ENCODE measurements at regions not wholly inside any gene's neighbourhood (a gene's known extent, or its start where the extent isn't known, plus 50 kb on each side); places are given as distances from the start of the nearest gene placed in this dataset.
"Not testable (repeated sequence)": the region's sequence is repeated elsewhere in the genome, so short reads cannot be mapped to it uniquely, and the experiment has no call there.

DNA sequence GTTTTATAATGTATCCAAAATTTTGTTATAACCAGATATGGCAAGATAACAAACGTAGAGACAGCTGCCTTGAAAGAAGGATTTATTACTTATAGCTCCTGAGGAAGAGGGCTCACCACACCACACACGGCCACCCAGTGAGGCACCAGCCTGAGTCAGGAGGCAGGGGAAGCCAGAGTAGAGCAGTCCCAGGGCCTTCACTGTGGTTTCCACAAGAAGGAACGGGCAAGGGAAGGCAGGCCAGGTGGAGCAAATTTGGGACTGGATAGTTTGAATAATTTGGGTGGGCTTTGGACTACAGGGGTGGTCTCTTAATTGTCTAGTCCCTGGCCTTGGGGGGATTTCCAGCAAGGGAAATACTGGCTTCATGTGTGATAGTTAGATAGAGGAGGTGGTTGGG, 72.5 kb downstream of the RRAGC start:
- no peak for DNase-seq

DNA sequence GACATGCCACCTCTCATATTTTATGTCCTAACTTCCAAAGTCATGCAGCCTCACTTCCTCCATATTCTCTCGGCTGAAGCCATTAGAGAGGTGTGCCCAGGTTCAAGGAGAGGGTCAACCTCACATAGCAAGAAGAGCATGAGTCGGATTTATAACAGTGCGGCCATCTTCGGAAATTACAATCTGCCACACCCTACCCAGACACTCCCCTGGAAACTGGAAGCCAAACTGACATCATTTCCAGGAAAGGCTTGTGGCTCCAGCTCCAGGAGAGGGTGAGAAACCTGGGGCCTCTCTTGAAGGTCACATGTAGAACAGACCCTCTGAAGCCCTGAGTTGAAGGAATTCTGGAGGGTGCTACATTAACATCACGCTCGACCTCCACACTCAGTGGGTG, 73.5 kb downstream of the RRAGC start:
- DNase-seq: no peak

DNA sequence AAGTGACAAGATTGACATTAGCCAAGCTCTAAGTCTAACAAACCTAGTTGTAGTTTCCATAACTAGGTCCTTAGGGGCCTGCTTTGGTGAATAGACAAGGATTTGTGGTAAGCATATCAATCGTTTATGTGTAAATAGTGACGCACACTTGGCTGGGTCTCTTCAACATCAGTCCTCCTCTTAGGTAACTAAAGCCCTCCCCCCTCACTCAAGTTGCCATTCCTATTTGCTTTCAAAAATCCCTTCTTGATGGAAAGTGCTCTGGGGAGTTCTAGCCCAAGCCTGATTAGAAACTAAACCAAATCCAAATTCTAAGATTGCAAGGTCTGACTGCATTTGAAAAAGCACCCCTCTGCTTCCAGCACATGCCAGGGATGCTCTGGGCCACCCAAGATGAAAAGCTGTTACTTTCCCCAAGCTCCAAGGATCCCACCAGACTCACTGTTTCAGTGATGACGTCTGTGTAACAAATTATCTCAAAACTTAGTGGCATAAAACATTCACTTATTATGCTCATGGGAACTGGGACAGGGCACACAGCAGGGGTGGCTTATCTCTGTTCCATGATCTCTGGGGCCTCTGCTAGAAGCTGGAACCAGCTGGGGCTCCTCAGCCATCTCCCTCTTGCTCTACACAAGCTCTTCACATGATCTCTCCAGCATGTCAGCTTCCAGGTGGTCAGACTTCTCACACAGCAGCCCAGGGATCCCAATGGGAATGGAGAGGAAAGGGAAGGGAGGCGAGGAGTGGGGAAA, 74.1 kb downstream of the RRAGC start:
- DNase-seq: no peak

DNA sequence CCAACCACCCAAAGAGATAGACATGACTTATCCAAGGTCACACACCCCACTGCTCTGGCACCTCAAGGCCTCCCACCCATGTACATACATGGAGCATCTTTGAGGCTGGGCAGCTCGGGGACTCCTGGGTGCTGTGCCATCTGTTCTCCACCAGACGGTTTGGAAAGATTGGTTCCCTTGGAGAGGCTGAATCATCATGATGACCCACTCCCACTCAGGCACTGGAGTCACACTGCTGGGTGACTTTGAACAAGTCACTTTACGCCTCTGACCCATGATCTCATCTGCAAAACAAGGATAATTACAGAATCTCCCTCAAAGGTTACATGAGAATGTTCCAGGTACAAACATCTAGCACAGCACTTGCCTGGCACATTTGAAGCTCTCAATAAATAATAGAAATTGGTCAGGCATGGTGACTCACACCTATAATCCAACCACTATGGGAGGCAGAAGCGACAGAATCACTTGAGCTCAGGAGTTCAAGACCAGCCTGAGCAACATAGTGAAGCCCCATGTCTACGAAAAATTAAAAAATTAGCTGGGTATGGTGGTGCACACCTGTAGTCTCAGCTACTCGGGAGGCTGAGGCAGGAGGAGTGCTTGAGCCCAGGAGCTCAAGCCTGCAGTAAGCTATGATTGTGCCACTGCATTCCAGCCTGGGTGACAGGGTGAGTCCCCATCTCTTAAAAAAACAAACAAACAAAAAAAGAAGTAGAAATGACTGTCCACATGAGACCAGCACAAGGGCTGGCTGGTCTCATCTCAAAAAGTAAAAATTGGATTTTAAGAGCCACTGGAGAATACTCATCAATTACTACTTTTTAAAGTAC, 74.9 kb downstream of the RRAGC start:
- no peak for DNase-seq

DNA sequence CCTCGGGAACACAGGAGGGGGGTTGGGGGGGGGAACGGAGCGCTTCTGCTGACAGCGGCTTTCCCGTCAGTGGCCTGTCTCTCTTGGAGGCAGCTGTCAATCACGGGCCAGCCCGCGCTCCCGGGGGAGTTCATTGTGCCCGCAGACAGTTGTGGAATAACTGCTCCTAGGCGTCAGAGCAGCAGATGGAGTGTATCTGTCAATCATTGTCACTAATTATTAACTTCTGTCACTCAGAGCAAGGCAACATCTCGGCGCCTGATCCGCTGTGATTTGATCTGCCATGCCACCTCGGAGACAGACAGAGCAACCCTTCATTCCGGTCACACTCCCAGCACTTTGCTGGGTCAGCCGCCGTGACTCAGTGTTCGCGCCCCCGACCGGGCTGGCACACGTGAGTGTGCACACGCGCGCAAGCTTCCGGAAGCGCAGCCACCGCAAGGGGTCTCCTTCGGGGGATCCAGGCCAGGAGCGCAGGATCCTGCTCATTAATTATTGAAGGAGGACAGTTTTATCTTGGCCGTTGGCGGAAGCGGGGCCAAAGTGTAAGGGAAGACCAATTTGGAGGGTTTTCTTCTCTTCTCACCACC, 75.8 kb downstream of the RRAGC start:
- DNase-seq: no peak

DNA sequence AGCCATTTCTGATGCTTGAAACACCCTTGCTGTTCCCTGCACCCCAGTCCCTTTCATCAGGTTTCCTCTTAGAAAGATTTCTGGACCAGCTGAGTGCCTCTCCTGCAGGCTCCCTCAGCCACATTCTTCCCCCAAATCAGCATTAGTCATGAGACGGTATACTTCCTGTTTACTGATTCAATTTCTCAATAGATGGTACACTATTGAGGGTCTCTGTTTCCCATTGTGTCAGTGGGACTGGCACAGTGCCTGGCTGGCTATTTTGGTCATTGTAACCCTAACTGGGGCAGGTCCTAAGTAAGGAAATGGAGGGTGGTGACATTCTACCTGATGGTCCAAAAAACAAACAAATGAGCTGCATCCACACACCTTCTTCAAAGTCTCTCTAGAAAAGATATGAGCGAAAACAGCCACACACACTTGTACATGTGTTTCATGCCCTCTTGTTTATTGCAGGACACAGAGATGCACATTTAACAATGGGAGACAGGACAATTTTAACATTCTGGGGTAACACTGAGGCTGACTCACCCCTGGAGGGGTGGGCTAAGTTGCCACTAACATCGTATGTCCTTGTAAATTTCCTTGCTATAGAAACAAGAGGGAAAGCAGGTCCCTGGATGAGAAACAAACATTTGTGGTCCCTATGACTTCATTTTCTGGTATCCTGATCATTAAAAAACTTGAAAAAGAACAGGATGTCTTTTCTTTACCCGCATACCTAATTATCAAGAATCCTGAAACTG, 77.5 kb downstream of the RRAGC start:
- no peak for DNase-seq

DNA sequence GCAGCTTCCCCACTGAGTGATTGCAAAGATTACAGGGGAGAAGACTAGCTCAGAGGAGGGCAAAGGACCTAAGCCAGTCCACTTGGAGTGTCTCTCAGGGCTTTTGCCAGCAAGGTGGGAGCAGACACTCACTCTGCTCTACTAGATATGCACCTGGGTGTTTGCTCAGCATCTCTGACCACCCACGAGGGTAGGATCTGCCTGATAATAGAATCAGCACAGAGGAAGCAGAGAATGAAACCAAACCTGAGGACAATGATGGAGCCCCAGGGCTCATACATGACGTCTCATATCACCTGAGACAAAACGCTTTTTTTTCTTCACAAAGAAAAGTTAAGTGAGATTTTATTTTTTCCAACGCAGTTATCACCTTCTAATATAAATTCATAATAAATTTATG, 79.4 kb downstream of the RRAGC start:
- no peak for DNase-seq

DNA sequence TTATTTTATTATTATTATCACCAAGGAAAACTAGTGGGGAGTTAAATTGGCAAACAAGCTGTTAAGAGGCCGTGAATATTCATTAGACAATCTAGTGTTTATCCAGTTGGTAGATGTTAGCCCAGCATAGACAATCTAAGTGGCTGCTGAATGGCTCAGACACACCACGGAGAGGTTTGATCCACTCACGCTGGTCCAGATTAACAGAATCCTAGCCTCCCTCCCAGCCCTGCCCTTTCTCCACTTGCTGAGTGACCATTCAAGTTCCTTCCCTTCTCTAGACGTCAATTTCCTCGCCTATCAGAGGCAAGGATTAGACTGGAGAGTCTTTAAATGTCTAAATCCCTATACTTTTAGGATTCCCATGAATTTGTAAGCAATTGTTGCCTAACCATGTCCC, 80.1 kb downstream of the RRAGC start:
- DNase-seq: no peak

DNA sequence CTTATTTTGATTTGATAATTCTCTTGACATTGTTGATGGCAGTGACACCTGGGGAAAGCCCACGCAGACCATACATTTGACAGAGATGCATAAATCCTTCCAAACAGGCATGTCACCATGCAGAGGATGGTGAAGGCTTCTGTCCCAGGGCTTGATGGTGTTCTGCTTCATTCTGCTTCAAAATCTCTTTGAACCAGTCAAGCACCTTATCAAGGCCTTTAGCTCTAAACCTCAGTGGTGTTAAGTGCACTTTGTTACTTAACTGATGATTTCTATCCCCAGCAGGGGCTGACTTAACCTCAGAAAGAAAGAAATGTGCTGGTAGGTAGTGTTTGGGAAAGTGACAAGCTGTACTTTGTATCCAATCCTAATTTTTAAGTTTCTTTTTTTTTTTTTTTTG, 81.1 kb downstream of the RRAGC start:
- DNase-seq: no peak

DNA sequence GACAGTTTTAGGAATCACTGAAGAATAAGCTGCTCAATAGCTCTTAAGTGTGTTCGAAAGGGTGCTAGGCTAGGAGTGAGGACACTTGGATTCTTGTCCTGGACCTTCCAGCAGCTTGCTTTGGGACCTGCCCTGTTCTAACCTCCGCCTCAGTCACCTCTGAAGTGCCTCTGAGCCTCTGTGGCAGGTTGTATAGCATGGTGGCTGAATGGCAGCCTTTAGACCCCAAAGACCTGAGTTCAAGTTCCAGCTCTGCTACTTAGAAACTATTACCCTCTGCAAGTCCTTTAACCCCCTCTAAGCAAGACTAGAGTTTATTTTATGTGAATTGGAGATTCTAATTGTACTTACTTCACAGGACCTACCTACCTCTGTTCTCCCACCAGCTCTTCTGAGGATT, 81.5 kb downstream of the RRAGC start:
- DNase-seq: no peak

DNA sequence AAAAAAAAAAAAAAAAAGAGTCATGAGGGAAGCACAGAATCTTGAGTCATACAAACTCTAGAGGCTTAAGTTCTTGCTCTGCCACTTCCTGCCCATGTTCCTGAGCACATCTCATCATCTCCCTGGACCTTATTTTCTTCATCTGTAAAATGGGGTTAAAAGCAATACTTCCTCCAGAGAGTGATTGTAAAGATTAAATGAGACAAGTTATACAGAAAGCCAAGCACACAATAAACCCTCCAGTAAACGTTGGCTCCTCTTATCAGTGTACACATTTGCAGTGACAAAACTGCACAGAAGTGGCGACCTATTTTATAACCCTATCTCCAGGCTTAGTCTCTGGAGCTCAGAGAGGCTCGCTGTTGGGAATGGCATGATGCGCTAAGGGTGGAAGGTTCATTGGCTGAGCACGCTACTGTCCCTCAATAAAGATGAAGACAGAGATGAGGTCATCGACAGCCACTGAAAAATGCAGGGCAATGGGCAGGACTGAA, 82.1 kb downstream of the RRAGC start:
- no peak for DNase-seq

DNA sequence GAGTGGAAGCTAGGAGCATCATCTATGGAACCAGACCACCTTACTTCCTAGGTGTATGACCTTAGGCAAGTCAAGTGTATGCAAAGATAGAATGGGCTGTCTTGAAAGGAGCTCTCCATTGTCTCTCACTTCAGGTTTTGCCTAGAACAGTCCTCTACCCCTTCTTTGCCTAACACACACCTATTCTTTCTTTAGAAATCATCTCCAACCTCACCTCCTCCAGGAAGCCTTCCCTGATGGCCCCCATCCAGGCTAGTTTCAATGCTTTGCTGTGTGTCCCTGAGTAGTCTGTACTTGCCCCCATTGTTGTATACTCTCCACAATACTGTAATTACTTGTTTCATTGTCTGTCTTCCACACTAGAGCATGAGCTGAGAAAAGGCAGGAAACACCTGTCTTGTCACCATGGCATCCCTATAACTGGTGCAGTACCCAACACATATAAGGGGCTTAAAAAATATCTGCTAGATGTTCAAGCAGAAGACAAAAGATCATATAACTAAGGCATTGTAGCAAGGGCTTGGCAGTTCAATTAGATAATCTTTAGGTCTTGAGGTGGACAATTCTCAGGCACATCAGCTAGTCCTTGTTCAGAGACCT, 83.0 kb downstream of the RRAGC start:
- no peak for DNase-seq

DNA sequence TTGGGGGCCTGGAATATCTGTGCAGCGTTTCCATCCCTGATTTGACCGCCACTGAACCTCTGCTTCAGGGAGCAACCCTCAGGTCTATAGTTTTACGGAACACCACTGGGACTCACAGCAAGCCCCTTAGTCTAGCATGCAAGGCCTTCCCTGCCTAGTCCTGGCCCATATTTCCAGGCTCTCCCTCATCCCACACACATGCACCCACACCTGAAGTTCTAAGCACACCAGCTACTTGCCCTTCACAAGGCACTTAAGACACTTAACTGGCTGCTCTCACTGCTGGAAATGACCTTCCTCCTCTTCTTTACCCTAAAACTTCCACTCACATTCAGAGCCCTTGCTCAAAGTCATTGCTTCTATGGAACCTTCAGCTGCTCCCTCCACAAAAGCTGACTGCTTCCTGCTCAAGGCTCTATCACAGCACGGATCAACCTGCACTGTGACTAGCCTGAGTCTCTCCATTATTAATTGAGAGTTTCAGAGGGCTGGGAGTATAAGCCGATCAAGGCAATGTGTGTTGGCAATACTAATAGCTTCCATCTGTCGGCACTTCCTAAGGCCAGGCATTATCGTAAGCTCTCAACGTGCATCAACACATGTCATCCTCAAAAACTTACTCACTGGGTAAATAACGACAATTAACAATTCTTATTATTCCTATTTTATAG, 84.3 kb downstream of the RRAGC start:
- no peak for DNase-seq

DNA sequence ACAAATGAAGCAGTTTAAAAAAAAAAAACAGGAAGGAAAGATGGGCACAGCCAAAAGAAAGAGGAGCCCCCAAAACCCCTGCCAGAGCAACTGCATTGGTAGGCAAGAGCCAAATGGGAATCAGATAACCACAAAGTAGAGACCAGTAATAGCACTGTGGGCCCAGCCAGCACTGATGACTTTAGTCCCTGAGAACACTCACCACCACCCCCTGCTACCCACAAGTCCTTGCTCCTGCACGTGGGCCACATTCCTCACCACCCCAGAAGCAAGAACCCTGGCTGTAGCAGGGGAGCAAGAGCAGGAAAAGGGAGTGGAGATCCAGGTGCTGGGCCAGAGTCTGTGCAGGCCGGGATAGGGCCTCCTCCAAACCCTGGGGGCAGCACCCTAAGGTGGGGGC, 86.1 kb downstream of the RRAGC start:
- DNase-seq: no peak

DNA sequence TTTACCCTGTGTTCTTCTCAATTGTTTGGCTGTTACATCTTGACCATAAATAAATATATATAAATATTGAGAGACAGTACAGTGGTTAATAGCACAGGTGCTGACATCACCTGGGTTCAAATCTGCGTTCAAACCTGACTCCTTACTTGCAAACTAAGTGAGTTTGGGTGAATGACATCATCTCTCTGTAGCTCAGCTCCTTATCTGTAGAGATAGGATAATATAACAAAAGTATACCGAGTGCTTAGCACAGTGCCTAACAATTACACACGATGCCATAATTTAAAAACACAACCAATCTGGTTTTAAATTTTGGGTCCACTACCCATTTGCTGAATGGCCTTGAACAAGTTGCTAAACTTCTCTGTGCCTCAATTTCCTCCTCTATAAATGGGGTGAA, 86.6 kb downstream of the RRAGC start:
- DNase-seq: no peak

DNA sequence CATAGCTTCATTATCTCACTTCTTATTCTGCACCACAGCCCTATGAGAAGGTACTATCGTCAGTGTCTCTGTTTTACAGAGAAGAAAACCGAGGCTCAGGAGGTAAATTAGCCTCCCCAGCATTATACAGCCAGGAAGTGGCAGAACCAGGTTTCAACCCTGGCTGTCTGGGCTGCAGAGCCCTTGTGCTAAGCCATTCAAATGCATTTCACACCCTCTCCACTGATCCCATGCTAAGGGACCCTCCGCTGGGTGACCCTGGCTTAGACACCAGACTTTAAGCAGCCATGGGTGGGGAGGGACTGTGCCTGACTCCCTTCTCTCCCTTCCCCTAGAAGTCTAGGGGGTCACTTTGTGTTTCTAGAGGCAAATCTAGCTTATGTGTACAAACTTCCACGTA, 87.5 kb downstream of the RRAGC start:
- no peak for DNase-seq

DNA sequence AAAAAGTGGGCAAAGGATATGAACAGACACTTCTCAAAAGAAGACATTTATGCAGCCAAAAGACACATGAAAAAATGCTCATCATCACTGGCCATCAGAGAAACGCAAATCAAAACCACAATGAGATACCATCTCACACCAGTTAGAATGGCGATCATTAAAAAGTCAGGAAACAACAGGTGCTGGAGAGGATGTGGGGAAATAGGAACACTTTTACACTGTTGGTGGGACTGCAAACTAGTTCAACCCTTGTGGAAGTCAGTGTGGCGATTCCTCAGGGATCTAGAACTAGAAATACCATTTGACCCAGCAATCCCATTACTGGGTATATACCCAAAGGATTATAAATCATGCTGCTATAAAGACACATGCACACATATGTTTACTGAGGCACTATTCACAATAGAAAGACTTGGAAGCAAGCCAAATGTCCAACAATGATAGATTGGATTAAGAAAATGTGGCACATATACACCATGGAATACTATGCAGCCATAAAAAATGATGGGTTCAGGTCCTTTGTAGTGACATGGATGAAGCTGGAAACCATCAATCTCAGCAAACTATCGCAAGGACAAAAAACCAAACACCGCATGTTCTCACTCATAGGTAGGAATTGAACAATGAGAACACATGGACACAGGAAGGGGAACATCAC, 88.9 kb downstream of the RRAGC start:
- not testable (repeated sequence) for DNase-seq

DNA sequence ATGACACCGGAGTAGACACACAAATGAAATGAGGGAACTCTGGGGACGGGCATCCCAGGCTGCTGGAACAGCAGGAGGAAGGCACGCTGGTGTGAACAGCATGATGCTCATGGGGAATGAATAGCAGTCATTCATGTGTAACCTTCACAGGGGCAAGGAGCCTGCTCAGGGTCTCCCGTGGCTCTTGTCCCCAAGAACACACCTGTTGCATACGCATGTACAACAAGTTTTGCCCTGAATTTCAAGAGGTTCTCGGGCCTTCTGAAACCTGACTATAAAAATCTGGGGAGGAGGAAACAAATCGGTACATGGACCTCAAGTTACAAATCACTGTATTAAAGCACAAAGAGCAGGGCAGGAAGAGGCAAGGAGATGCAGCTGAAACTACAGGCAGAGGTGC, 93.4 kb downstream of the RRAGC start:
- DNase-seq: no peak

DNA sequence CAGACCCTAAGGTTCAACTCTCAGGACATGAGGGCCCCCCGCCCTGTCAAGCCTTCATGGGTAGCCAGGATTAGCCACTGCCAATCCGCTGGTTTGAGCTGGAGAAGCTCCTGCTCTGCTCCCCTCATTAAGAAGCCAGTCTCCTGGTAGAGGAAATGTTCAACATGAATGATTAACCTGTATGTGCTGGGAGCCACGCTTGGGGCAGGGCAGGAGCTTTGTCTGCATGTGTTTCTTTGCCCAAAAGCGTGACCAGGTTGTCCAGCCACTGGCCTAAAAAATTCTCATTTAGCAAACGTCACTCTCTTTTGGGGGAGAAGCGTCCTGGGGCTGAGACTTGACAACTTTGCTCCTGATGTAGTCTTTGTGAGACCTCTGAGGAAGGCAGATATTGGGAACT, 96.5 kb downstream of the RRAGC start:
- no peak for DNase-seq

DNA sequence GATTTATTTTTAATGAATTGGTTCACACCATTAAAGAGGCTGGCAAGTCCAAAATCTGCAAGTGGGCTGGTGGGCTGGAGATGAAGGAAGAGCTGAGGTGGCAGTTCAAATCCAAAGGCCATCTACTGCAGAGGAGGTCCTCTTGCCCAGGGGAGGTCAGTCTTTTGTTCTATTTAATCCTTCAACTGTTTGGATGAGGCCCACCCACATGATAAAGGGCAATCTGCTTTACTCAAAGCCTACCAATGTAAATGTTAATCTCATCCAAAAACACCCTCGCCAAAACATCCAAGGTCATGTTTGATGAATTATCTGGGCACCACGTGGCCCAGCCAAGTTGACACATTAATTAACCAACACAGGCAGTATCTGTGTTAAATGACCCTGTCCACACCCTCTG, 99.0 kb downstream of the RRAGC start:
- no peak for DNase-seq

DNA sequence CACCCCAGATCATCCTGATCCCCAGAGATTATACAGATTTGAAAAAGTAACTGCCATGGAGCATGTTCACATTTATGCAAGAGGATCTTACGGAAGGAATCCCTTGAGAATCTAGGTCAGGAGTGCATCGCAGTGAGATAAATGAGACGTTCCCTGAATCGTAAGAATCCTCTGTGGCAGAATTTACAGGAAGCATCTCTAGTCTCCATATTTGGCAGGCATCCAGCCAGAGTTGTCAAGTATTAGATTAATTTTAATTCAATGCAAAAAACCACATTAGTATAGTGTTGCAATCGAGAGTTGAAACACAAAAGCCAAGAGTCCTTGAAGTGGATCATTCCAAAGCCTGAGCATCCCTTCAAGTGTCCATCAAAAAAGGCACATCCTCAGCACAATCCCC, 100.8 kb downstream of the RRAGC start:
- DNase-seq: no peak
